GM12865 (cell line): ENCODE measurements at regions not wholly inside any gene's neighbourhood (a gene's known extent, or its start where the extent isn't known, plus 50 kb on each side); places are given as distances from the start of the nearest gene placed in this dataset.

Experiments used
- DNase-seq: peaks from one replicate; pipeline ENCODE4 v3.0.0; 2010; ENCODE audit warnings: low read depth
- H3K4me3 ChIP-seq: 2 replicates; pipeline ENCODE4 v1.5.1; 2011; ENCODE audit warnings: mild to moderate bottlenecking, low read depth, low read length, control low read depth
- CTCF ChIP-seq: IDR thresholded peaks from 2 replicates; pipeline ENCODE4 v1.5.1; 2011; ENCODE audit warnings: low read length, control low read depth, low read depth, inconsistent platforms; ENCODE audit not compliant: insufficient read depth; ENCODE audit errors: missing control alignments

GRCh38 chr17:77359236-77359635 lies 218.5 kb downstream of the SEC14L1 start:
- H3K4me3 ChIP-seq, result no peak overlapping the region
- DNase-seq, result no peak

GRCh38 chr17:77361986-77362620 lies 221.3 kb downstream of the SEC14L1 start:
- no peak for DNase-seq
- TF ChIP-seq CTCF, result no peak
- no peak overlapping the region for H3K4me3 ChIP-seq

More at GRCh38 chr17:77359236-77359635, 218.5 kb downstream of the SEC14L1 start:
- TF ChIP-seq CTCF, result no peak

DNA sequence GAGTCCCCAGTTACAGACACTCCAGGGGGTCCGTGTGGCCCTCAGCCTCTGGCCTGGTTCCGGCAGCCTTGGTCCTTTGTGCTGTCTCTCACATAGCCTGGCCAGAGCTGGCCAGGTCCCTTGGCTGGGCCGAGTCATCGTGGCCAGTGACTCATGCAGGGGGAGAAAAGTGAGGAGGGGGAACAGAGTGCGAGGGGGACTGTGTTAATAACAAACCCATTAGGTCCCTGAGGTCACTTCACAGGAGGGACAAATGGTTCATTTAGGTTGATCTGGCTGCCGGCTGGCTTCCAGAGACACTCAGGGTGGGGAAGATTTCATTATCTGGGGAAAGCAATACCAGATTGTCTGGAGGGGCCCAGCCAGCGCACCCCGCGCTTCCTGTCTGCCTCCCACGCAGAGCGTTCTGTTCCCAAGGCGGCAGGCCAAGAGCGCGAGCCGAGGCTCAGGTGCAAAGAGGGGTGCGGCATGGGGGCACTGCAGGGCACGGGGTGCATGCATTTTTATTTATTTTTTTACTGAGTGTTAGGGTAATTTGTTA lies 223.1 kb downstream of the SEC14L1 start:
- DNase-seq, result no peak
- no peak overlapping the region for H3K4me3 ChIP-seq
- TF ChIP-seq CTCF, result no peak

- no peak overlapping the region for H3K4me3 ChIP-seq
- DNase-seq, result no peak
These were observed 223.7 kb downstream of the SEC14L1 start for GRCh38 chr17:77364381-77364911.

GRCh38 chr17:77364941-77365583 lies 224.3 kb downstream of the SEC14L1 start:
- DNase-seq, result no peak
- H3K4me3 ChIP-seq, result no peak overlapping the region
- TF ChIP-seq CTCF, result no peak

More at GRCh38 chr17:77364381-77364911, 223.7 kb downstream of the SEC14L1 start:
- no peak for TF ChIP-seq CTCF

- no peak for TF ChIP-seq CTCF
- no peak for DNase-seq
- H3K4me3 ChIP-seq, result no peak overlapping the region
These were observed 224.9 kb downstream of the SEC14L1 start for GRCh38 chr17:77365584-77366186.
